ENCODE measurements at regions not wholly inside any gene's neighbourhood (a gene's known extent, or its start where the extent isn't known, plus 50 kb on each side); places are given as distances from the start of the nearest gene placed in this dataset.
A peak's percentile ranks its signal among the peaks of the same experiment; 100 is the strongest.

DNA sequence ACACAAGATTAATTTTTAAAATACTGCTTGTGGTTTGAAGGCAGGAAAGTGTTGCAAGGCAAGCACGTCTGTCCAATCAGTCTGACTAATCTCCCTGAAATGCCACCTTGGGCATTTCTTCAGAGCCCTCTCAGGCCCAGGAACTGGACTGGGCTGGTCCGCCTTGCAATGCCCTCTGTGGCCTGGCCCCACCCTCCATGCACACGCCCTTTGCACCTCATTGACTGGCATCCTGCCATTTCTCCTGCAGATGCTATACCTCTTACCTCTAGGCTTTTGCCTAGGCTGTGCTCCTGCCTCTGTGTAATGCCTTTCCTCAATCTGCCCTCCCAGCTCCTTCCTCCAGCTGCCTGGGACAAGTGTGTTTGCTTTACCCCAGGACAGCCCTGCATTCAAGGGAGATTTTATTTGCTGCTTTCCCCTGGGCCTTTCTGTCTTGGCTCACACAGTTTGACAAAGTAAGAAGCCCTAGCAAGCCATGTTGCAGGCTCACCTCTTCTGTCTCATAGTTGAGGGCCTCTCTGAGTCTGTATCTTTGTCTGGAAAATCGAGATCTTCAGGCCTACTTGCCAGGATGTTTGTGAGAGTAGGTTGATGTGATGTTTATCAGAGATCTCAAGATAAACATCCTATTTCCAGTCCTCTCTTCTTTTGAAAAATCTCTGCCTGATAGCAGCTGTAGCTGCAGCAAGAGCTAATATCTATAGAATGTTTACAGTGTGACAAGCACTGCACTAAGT, 149.2 kb upstream of the JUN start:
- H3K36me3 ChIP-seq (ENCODE audit: insufficient read depth, low read length) = no peaks in the 10 kb centered on the region
- no peaks in the 10 kb centered on the region for H3K9me3 ChIP-seq (ENCODE audit: low read depth, low read length)
- no peaks in the 10 kb centered on the region for H3K79me2 ChIP-seq (ENCODE audit: insufficient read depth, low read length)
- peak overlapping the region; percentile 40 for H2AFZ ChIP-seq (ENCODE audit: low read length)
- H3K27me3 ChIP-seq (ENCODE audit: insufficient read depth, low read length) = no peaks in the 10 kb centered on the region
- H3K4me1 ChIP-seq (ENCODE audit: insufficient read depth, low read length) = peaks cover 20% of the 10 kb centered on the region
- H4K20me1 ChIP-seq (ENCODE audit: insufficient read depth, low read length) = no peaks in the 10 kb centered on the region
- H3K4me3 ChIP-seq (ENCODE audit: insufficient read depth, low read length) = no peak overlapping the region
- peak overlapping the region; percentile 50 for H3K27ac ChIP-seq (ENCODE audit: low read depth, low read length)
- no peak for TF ChIP-seq CTCF (IDR thresholded peaks at IDR 0.05; ENCODE audit: extremely low read depth, low read depth, low read length)
- peak; percentile 82 for DNase-seq (ENCODE audit: insufficient read length, low spot score, missing footprints)
- no peak overlapping the region for H3K4me2 ChIP-seq (ENCODE audit: insufficient read depth, low read length)

DNA sequence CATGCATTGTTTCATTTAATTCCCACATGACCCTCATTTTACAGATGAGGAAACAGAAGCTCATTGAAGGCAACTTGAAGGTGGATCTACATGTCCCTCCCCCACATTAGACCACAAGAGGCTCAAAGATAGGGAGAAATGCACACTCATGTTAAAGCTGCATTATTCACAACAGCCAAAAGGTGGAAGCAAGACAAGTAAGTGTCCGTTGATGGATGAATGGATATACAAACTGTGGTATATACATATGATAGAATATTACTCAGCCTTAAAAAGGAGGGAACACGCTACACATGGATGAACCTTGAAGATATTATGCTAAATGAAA, 149.7 kb upstream of the JUN start:
- H3K27me3 ChIP-seq (ENCODE audit: insufficient read depth, low read length) = no peaks in the 10 kb centered on the region
- TF ChIP-seq CTCF (IDR thresholded peaks at IDR 0.05; ENCODE audit: extremely low read depth, low read depth, low read length) = no peak
- H2AFZ ChIP-seq (ENCODE audit: low read length) = peak overlapping the region; percentile 40
- H3K36me3 ChIP-seq (ENCODE audit: insufficient read depth, low read length) = no peaks in the 10 kb centered on the region
- no peak for DNase-seq (ENCODE audit: insufficient read length, low spot score, missing footprints)
- H3K79me2 ChIP-seq (ENCODE audit: insufficient read depth, low read length) = no peaks in the 10 kb centered on the region
- H3K4me3 ChIP-seq (ENCODE audit: insufficient read depth, low read length) = no peak overlapping the region
- H3K27ac ChIP-seq (ENCODE audit: low read depth, low read length) = peak overlapping the region; percentile 50
- H3K4me1 ChIP-seq (ENCODE audit: insufficient read depth, low read length) = peaks cover 20% of the 10 kb centered on the region
- H3K9me3 ChIP-seq (ENCODE audit: low read depth, low read length) = no peaks in the 10 kb centered on the region
- H3K4me2 ChIP-seq (ENCODE audit: insufficient read depth, low read length) = no peak overlapping the region
- no peaks in the 10 kb centered on the region for H4K20me1 ChIP-seq (ENCODE audit: insufficient read depth, low read length)

DNA sequence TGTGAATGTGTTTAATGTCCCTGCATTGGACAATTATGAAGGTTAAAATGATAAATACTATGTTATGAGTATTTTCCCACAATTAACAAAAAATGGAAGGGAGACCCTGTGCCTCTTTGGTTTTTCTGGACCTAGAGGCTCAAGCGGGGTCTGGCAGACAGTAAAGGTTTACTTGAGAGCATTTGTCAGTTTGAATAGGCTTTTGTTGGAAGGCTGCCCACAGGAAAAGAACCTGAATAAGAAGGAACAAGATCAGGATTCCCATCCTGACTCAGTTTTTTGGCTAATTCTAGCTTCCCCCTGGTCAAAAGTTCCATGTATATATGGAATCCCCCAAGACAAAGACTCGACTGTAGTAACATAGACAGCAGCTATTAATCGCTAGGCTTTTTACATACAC, 150.9 kb upstream of the JUN start:
- H4K20me1 ChIP-seq (ENCODE audit: insufficient read depth, low read length) = no peaks in the 10 kb centered on the region
- no peak overlapping the region for H2AFZ ChIP-seq (ENCODE audit: low read length)
- no peaks in the 10 kb centered on the region for H3K9me3 ChIP-seq (ENCODE audit: low read depth, low read length)
- peaks cover 20% of the 10 kb centered on the region for H3K4me1 ChIP-seq (ENCODE audit: insufficient read depth, low read length)
- no peak for TF ChIP-seq CTCF (IDR thresholded peaks at IDR 0.05; ENCODE audit: extremely low read depth, low read depth, low read length)
- no peak overlapping the region for H3K27ac ChIP-seq (ENCODE audit: low read depth, low read length)
- no peaks in the 10 kb centered on the region for H3K27me3 ChIP-seq (ENCODE audit: insufficient read depth, low read length)
- H3K4me2 ChIP-seq (ENCODE audit: insufficient read depth, low read length) = no peak overlapping the region
- H3K36me3 ChIP-seq (ENCODE audit: insufficient read depth, low read length) = no peaks in the 10 kb centered on the region
- H3K79me2 ChIP-seq (ENCODE audit: insufficient read depth, low read length) = no peaks in the 10 kb centered on the region
- DNase-seq (ENCODE audit: insufficient read length, low spot score, missing footprints) = no peak
- no peak overlapping the region for H3K4me3 ChIP-seq (ENCODE audit: insufficient read depth, low read length)

DNA sequence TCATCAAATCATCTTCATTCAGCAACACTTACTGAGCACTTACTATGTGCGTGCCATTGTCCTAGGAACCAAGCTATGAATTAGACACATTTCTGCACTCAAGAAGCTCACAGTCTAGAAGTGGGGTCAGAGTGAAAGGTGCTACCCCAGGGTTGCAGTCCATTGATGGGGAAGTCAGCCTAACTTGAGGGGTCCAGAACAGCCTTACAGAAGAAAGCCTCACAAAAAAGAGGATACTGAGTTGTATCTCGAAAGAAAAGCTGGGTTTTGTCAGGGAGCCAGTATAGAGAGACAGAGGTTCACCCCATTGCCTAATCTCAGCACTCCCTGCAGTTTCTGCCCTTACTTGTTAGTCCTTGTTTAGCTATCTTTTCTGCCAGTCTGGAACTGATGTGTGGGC, 153.1 kb upstream of the JUN start:
- TF ChIP-seq CTCF (IDR thresholded peaks at IDR 0.05; ENCODE audit: extremely low read depth, low read depth, low read length) = no peak
- DNase-seq (ENCODE audit: insufficient read length, low spot score, missing footprints) = no peak
- Histone ChIP-seq H3K36me3 (ENCODE audit: insufficient read depth, low read length) (no peaks in the 10 kb centered on the region), H3K4me1 (ENCODE audit: insufficient read depth, low read length) (peaks cover 17% of the 10 kb centered on the region), H3K9me3 (ENCODE audit: low read depth, low read length) (no peaks in the 10 kb centered on the region), H3K27ac (ENCODE audit: low read depth, low read length) (no peak overlapping the region), H3K79me2 (ENCODE audit: insufficient read depth, low read length) (no peaks in the 10 kb centered on the region), H2AFZ (ENCODE audit: low read length) (peak overlapping the region; percentile 23), H3K4me3 (ENCODE audit: insufficient read depth, low read length) (no peak overlapping the region), H3K4me2 (ENCODE audit: insufficient read depth, low read length) (no peak overlapping the region), H4K20me1 (ENCODE audit: insufficient read depth, low read length) (no peaks in the 10 kb centered on the region), H3K27me3 (ENCODE audit: insufficient read depth, low read length) (no peaks in the 10 kb centered on the region)

All from osteoblast (primary cell).